ENCODE measurements at regions not wholly inside any gene's neighbourhood (a gene's known extent, or its start where the extent isn't known, plus 50 kb on each side); places are given as distances from the start of the nearest gene placed in this dataset.

DNA sequence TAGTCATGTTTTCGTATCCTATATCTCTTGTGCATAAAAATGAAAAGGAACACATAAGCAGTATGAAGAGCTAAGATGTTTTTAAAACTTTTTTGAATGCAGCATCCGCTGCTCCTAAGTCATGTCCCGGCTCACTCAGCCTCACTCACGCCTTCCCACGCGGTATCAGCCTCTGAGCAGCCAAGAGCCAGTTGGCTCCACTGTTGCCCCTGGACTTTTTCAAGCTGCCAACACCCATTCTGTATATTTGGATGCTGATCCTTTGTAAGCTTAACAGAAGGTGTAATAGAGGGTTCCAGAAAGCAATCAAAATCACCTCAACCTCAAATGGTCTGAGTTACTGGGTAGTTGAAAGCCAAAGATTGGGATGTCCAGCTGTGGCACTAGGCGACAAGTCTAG lies 139.3 kb downstream of the TTLL2 start:
- TF ChIP-seq FOXM1 (IDR thresholded peaks at IDR 0.05; ENCODE audit: borderline replicate concordance, low read depth), result no peak
- TF ChIP-seq ZBTB7A (IDR thresholded peaks at IDR 0.05; ENCODE audit: low read depth), result no peak
- TF ChIP-seq, protein P1, sequence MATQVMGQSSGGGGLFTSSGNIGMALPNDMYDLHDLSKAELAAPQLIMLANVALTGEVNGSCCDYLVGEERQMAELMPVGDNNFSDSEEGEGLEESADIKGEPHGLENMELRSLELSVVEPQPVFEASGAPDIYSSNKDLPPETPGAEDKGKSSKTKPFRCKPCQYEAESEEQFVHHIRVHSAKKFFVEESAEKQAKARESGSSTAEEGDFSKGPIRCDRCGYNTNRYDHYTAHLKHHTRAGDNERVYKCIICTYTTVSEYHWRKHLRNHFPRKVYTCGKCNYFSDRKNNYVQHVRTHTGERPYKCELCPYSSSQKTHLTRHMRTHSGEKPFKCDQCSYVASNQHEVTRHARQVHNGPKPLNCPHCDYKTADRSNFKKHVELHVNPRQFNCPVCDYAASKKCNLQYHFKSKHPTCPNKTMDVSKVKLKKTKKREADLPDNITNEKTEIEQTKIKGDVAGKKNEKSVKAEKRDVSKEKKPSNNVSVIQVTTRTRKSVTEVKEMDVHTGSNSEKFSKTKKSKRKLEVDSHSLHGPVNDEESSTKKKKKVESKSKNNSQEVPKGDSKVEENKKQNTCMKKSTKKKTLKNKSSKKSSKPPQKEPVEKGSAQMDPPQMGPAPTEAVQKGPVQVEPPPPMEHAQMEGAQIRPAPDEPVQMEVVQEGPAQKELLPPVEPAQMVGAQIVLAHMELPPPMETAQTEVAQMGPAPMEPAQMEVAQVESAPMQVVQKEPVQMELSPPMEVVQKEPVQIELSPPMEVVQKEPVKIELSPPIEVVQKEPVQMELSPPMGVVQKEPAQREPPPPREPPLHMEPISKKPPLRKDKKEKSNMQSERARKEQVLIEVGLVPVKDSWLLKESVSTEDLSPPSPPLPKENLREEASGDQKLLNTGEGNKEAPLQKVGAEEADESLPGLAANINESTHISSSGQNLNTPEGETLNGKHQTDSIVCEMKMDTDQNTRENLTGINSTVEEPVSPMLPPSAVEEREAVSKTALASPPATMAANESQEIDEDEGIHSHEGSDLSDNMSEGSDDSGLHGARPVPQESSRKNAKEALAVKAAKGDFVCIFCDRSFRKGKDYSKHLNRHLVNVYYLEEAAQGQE (IDR thresholded peaks at IDR 0.05; ENCODE audit: low read depth), result no peak
- TF ChIP-seq, protein P2, sequence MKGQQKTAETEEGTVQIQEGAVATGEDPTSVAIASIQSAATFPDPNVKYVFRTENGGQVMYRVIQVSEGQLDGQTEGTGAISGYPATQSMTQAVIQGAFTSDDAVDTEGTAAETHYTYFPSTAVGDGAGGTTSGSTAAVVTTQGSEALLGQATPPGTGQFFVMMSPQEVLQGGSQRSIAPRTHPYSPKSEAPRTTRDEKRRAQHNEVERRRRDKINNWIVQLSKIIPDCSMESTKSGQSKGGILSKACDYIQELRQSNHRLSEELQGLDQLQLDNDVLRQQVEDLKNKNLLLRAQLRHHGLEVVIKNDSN (IDR thresholded peaks at IDR 0.05), result no peak
- TF ChIP-seq EP300 (IDR thresholded peaks at IDR 0.05; ENCODE audit: borderline replicate concordance), result no peak
- TF ChIP-seq CREB1 (IDR thresholded peaks at IDR 0.05; ENCODE audit: low read depth), result no peak
- TF ChIP-seq EGR1 (IDR thresholded peaks at IDR 0.05), result no peak
- TF ChIP-seq CEBPB (IDR thresholded peaks at IDR 0.05), result no peak
- TF ChIP-seq, protein P3, sequence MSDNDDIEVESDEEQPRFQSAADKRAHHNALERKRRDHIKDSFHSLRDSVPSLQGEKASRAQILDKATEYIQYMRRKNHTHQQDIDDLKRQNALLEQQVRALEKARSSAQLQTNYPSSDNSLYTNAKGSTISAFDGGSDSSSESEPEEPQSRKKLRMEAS (IDR thresholded peaks at IDR 0.05), result no peak
- no peak for TF ChIP-seq TEAD4 (IDR thresholded peaks at IDR 0.05)
- no peak for TF ChIP-seq TCF12 (IDR thresholded peaks at IDR 0.05; ENCODE audit: low read depth)
- no peak for TF ChIP-seq NFIC (IDR thresholded peaks at IDR 0.05)
- no peak for TF ChIP-seq YY1 (IDR thresholded peaks at IDR 0.05; ENCODE audit: low read depth)
- TF ChIP-seq RAD21 (IDR thresholded peaks at IDR 0.05; ENCODE audit: low read depth), result no peak

DNA sequence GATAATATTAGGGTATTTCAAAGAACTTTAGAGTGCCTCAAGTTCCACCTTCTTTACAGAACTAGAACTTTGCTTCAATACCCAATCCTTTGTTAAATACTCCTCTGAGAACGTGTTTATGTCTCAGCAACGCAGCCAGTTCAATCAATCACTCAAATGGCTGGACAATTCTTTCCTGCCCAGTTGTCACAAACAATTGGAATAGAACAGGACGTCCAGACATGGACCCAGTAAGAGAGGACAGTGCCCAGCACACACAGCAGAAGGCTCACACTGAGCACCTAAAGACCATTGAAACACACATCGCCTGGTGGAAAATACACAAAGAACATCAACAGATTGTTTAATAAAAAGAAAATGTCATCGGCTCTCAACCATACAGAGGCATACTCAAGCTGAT lies 140.6 kb downstream of the TTLL2 start:
- TF ChIP-seq CREB1 (IDR thresholded peaks at IDR 0.05; ENCODE audit: low read depth) (no peak), CEBPB (IDR thresholded peaks at IDR 0.05) (no peak), FOXM1 (IDR thresholded peaks at IDR 0.05; ENCODE audit: borderline replicate concordance, low read depth) (no peak)

DNA sequence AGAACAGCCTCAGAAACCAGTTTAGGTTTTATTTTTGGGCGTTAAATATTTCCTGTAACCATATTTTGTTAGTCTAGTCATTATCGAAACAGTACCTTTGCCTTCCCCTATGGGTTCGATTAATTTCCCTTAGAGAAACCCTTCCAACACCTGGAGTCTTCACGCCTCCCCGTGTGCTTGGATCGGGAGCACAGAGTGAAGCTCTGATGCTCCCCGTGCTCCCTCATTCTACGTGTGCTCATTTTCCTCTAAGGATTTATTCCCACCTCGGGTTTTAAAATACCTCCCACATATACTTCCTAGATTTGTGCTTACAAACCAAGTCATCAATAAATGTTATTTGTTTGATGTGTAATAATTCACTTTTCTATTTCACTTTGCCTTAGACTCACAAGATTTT lies 142.4 kb downstream of the TTLL2 start:
- TF ChIP-seq TAF1 (IDR thresholded peaks at IDR 0.05; ENCODE audit: low read depth), result no peak
- TF ChIP-seq TCF12 (IDR thresholded peaks at IDR 0.05; ENCODE audit: low read depth), result no peak
- TF ChIP-seq YY1 (IDR thresholded peaks at IDR 0.05; ENCODE audit: low read depth), result no peak
- no peak for TF ChIP-seq EGR1 (IDR thresholded peaks at IDR 0.05)
- TF ChIP-seq FOXM1 (IDR thresholded peaks at IDR 0.05; ENCODE audit: borderline replicate concordance, low read depth), result no peak
- TF ChIP-seq, protein P1 (IDR thresholded peaks at IDR 0.05; ENCODE audit: low read depth), result no peak
- TF ChIP-seq CEBPB (IDR thresholded peaks at IDR 0.05), result no peak

DNA sequence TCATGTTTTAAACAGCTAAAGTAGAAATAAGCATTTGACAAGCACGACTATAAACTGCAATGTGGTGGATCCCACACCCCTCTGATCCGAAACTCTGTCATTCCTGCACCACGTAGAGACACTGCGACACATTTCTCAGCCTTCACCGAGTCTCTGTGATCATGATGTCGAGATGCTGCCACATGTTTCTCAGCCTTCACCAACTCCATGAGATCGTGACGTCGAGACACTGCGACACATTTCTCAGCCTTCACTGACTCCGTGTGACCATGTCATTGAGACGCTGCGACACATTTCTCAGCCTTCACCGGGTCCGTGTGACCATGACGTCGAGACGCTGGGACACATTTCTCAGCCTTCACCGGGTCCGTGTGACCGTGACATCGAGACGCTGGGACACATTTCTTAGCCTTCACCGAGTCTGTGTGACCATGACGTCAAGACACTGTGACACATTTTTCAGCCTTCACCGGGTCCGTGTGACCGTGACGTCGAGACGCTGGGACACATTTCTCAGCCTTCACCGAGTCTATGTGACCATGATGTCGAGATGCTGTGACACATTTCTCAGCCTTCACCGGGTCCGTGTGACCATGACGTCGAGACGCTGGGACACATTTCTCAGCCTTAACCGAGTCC lies 143.0 kb downstream of the TTLL2 start:
- TF ChIP-seq RAD21 (IDR thresholded peaks at IDR 0.05; ENCODE audit: low read depth), result no peak

DNA sequence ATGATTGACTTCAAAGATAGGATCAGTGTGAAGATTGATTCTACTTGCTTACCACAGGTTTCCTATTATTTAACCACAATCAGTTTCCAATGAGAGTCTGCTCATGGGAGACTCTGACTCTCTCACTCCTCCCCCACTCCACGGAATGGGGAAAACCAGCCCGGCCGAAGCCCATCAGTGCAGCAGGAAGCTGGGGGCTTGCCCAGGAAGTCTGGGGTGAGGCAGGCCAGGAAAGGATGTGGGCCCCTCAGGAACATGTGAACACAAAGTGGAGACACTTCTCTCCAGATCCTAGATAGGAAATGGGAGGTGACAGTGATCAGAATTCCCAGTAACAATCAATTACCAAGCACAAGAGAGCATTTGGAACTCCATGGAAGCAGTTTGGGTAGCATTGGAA lies 144.2 kb downstream of the TTLL2 start:
- TF ChIP-seq TAF1 (IDR thresholded peaks at IDR 0.05; ENCODE audit: low read depth) (no peak), RAD21 (IDR thresholded peaks at IDR 0.05; ENCODE audit: low read depth) (no peak), CEBPB (IDR thresholded peaks at IDR 0.05) (no peak), ZBTB7A (IDR thresholded peaks at IDR 0.05; ENCODE audit: low read depth) (no peak), TCF12 (IDR thresholded peaks at IDR 0.05; ENCODE audit: low read depth) (no peak), EP300 (IDR thresholded peaks at IDR 0.05; ENCODE audit: borderline replicate concordance) (no peak), CREB1 (IDR thresholded peaks at IDR 0.05; ENCODE audit: low read depth) (no peak), FOXM1 (IDR thresholded peaks at IDR 0.05; ENCODE audit: borderline replicate concordance, low read depth) (no peak), NFIC (IDR thresholded peaks at IDR 0.05) (no peak), TEAD4 (IDR thresholded peaks at IDR 0.05) (no peak), EGR1 (IDR thresholded peaks at IDR 0.05) (no peak), YY1 (IDR thresholded peaks at IDR 0.05; ENCODE audit: low read depth) (no peak)
- TF ChIP-seq, protein P1 (IDR thresholded peaks at IDR 0.05; ENCODE audit: low read depth), result no peak
- TF ChIP-seq, protein P3 (IDR thresholded peaks at IDR 0.05), result no peak
- TF ChIP-seq, protein P2 (IDR thresholded peaks at IDR 0.05), result no peak

Data from Ishikawa (cell line).